HEK293 (cell line): ENCODE measurements at regions not wholly inside any gene's neighbourhood (a gene's known extent, or its start where the extent isn't known, plus 50 kb on each side); places are given as distances from the start of the nearest gene placed in this dataset.

Experiments used
- BCL11B ChIP-seq: fragments of 450-650 bp; formaldehyde crosslinking; IDR thresholded peaks from 2 replicates; pipeline ENCODE4 v1.5.1; 2016; ENCODE audit warnings: low read depth, missing biosample characterization, missing genetic modification characterization
- CTCF ChIP-seq: fragments of 450-650 bp; formaldehyde crosslinking; IDR thresholded peaks from 2 replicates; pipeline ENCODE4 v1.5.1; 2016; ENCODE audit warnings: missing biosample characterization, missing genetic modification characterization
- KLF10 ChIP-seq: fragments of 450-650 bp; IDR thresholded peaks from 2 replicates; pipeline ENCODE4 v1.5.1; 2018; ENCODE audit warnings: missing biosample characterization, mild to moderate bottlenecking, missing genetic modification characterization
- YY1 ChIP-seq: fragments of 450-650 bp; formaldehyde crosslinking; IDR thresholded peaks from 2 replicates; pipeline ENCODE4 v1.5.1; 2018; ENCODE audit warnings: missing biosample characterization, missing genetic modification characterization
- ZBTB17 ChIP-seq: fragments of 450-650 bp; formaldehyde crosslinking; IDR thresholded peaks from 2 replicates; pipeline ENCODE4 v1.5.1; 2016; ENCODE audit warnings: missing biosample characterization, missing genetic modification characterization
- ZNF138 ChIP-seq: fragments of 450-650 bp; formaldehyde crosslinking; IDR thresholded peaks from 2 replicates; pipeline ENCODE4 v1.5.1; 2016; ENCODE audit warnings: missing biosample characterization, missing genetic modification characterization, borderline replicate concordance
- ZNF580 ChIP-seq: fragments of 450-650 bp; formaldehyde crosslinking; IDR thresholded peaks from 2 replicates; pipeline ENCODE4 v1.5.1; 2016; ENCODE audit warnings: missing biosample characterization, missing genetic modification characterization
- ZNF621 ChIP-seq: fragments of 450-650 bp; formaldehyde crosslinking; IDR thresholded peaks from 2 replicates; pipeline ENCODE4 v1.5.1; 2017; ENCODE audit warnings: missing biosample characterization, missing genetic modification characterization
- ZNF76 ChIP-seq: fragments of 450-650 bp; formaldehyde crosslinking; IDR thresholded peaks from 2 replicates; pipeline ENCODE4; 2016; ENCODE audit warnings: low read depth, missing biosample characterization, missing genetic modification characterization, borderline replicate concordance
- ZNF777 ChIP-seq: fragments of 450-650 bp; formaldehyde crosslinking; IDR thresholded peaks from 2 replicates; pipeline ENCODE4 v1.5.1; 2017; ENCODE audit warnings: missing biosample characterization, missing genetic modification characterization, borderline replicate concordance

- TF ChIP-seq ZNF621, result no peak
- no peak for TF ChIP-seq CTCF
- TF ChIP-seq YY1 (tag by site-specific recombination), result no peak
- TF ChIP-seq BCL11B (tag by site-specific recombination), result no peak
- no peak for TF ChIP-seq KLF10
- no peak for TF ChIP-seq ZNF76
- TF ChIP-seq ZNF138 (tag by site-specific recombination), result no peak
- TF ChIP-seq ZBTB17, result no peak
- no peak for TF ChIP-seq ZNF580
- TF ChIP-seq ZNF777 (tag by site-specific recombination), result no peak
Measured at GRCh38 chr6:141851063-141851462, 281.7 kb upstream of the GJE1 start.
